ENCODE measurements at regions not wholly inside any gene's neighbourhood (a gene's known extent, or its start where the extent isn't known, plus 50 kb on each side); places are given as distances from the start of the nearest gene placed in this dataset.

- no peak for TF ChIP-seq POLR2A (IDR thresholded peaks at IDR 0.05)
- TF ChIP-seq CTCF (IDR thresholded peaks at IDR 0.05), result no peak
- TF ChIP-seq POLR2AphosphoS5 (IDR thresholded peaks at IDR 0.05; ENCODE audit: insufficient read depth in 1 of 2, low read depth in 1 of 2), result no peak
Measured at GRCh38 chr2:12107321-12107720, 360.9 kb downstream of the LPIN1 start.
